Vagina (tissue), 2 donors: ENCODE measurements at regions not wholly inside any gene's neighbourhood (a gene's known extent, or its start where the extent isn't known, plus 50 kb on each side); places are given as distances from the start of the nearest gene placed in this dataset.

Source experiments
- CTCF ChIP-seq, 3 experiments: fragments of 450-650 bp in 2 of 3; fragments of 200-600 bp in 1 of 3; sonication (generic) in 1 of 3; IDR thresholded peaks; one replicate each; pipeline ENCODE4 v1.5.1; 2017 to 2019; ENCODE audit warnings: antibody characterized with exemption in 3 of 3, mild to moderate bottlenecking in 2 of 3, moderate library complexity in 2 of 3
- POLR2AphosphoS5 ChIP-seq, 2 donors: sonication (generic); formaldehyde crosslinking; IDR thresholded peaks; one replicate each; pipeline ENCODE4 v1.9.0; 2017; ENCODE audit warnings: antibody characterized with exemption in 2 of 2, mild to moderate bottlenecking in 2 of 2, low read depth in 1 of 2; ENCODE audit not compliant: insufficient read depth in 1 of 2

- peak in 1 of 3 experiments; percentile 28 for TF ChIP-seq CTCF (IDR thresholded peaks at IDR 0.05)
- no peak for TF ChIP-seq POLR2AphosphoS5 (IDR thresholded peaks at IDR 0.05; ENCODE audit: insufficient read depth in 1 of 2, low read depth in 1 of 2)
Measured at GRCh38 chr6:153511896-153512496, 380.9 kb upstream of the RGS17 start.
